HG02610 (cell line): ENCODE measurements at regions not wholly inside any gene's neighbourhood (a gene's known extent, or its start where the extent isn't known, plus 50 kb on each side); places are given as distances from the start of the nearest gene placed in this dataset.

Experiments used
- ATAC-seq: cut with Tn5 transposase; IDR thresholded peaks from one replicate; pipeline ENCODE4 v1.9.1; 2021; ENCODE audit warnings: mild to moderate bottlenecking, moderate library complexity; ENCODE audit not compliant: unreplicated experiment

GRCh38 chr2:138104071-138104470 lies 139.8 kb downstream of the HNMT start:
- ATAC-seq = no peak

- no peak for ATAC-seq
Observed at GRCh38 chr2:138105358-138105757, 141.1 kb downstream of the HNMT start.

GRCh38 chr2:138106606-138107005 lies 142.3 kb downstream of the HNMT start:
- no peak for ATAC-seq

- no peak for ATAC-seq
Observed at GRCh38 chr2:138107288-138107687, 143.0 kb downstream of the HNMT start.

- ATAC-seq = no peak
Observed at GRCh38 chr2:138110453-138111083, 146.3 kb downstream of the HNMT start.

GRCh38 chr2:138112536-138112935 lies 148.3 kb downstream of the HNMT start:
- ATAC-seq = no peak

GRCh38 chr2:138113871-138114525 lies 149.7 kb downstream of the HNMT start:
- no peak for ATAC-seq

- ATAC-seq = no peak
Observed at GRCh38 chr2:138115666-138116065, 151.4 kb downstream of the HNMT start.

GRCh38 chr2:138116456-138116855 lies 152.2 kb downstream of the HNMT start:
- ATAC-seq = no peak

GRCh38 chr2:138121666-138122661 lies 157.7 kb downstream of the HNMT start:
- no peak for ATAC-seq

GRCh38 chr2:138122891-138123290 lies 158.6 kb downstream of the HNMT start:
- no peak for ATAC-seq

GRCh38 chr2:138123741-138124140 lies 159.5 kb downstream of the HNMT start:
- ATAC-seq = no peak

- no peak for ATAC-seq
Observed at GRCh38 chr2:138124521-138124920, 160.2 kb downstream of the HNMT start.

- ATAC-seq = no peak
Observed at GRCh38 chr2:138125306-138126288, 161.3 kb downstream of the HNMT start.

- no peak for ATAC-seq
Observed at GRCh38 chr2:138132108-138132507, 167.8 kb downstream of the HNMT start.

- ATAC-seq = no peak
Observed at GRCh38 chr2:138137949-138138348, 173.7 kb downstream of the HNMT start.

- no peak for ATAC-seq
Observed at GRCh38 chr2:138147796-138148195, 183.5 kb downstream of the HNMT start.

GRCh38 chr2:138155304-138155703 lies 191.0 kb downstream of the HNMT start:
- ATAC-seq = no peak

- no peak for ATAC-seq
Observed at GRCh38 chr2:138157372-138157771, 193.1 kb downstream of the HNMT start.

GRCh38 chr2:138170485-138170884 lies 206.2 kb downstream of the HNMT start:
- no peak for ATAC-seq
